ENCODE measurements at regions not wholly inside any gene's neighbourhood (a gene's known extent, or its start where the extent isn't known, plus 50 kb on each side); places are given as distances from the start of the nearest gene placed in this dataset.

DNA sequence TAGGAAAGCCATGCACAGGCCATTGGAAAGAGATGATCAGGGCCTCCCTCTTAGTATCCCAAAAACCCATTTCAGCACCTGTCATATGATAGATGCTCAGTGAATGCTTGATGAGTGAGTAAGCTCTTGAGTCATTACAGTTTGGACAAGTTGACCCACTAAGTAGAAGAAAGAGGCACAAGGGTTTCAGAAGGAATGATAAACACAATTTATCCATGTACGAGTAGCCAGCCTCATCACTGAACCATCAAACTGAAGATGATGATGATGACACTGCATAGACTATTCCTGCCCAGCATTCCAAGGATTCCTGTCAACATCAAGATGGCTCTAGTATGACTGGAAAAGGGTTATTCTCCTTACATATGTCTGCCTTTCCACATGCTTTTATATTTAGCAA, 596.0 kb downstream of the BCL11A start:
- TF ChIP-seq JUNB (IDR thresholded peaks at IDR 0.05) = no peak
- TF ChIP-seq CTCF (IDR thresholded peaks at IDR 0.05) = no peak
- no peak for TF ChIP-seq POLR2A (IDR thresholded peaks at IDR 0.05; ENCODE audit: low read length)
- TF ChIP-seq PHF8 (IDR thresholded peaks at IDR 0.05; ENCODE audit: borderline replicate concordance, low read depth) = no peak
- no peak for TF ChIP-seq USF2 (IDR thresholded peaks at IDR 0.05)
- TF ChIP-seq RFX5 (IDR thresholded peaks at IDR 0.05) = no peak
- TF ChIP-seq, protein P1, sequence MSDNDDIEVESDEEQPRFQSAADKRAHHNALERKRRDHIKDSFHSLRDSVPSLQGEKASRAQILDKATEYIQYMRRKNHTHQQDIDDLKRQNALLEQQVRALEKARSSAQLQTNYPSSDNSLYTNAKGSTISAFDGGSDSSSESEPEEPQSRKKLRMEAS (IDR thresholded peaks at IDR 0.05) = no peak
- TF ChIP-seq, protein P2, sequence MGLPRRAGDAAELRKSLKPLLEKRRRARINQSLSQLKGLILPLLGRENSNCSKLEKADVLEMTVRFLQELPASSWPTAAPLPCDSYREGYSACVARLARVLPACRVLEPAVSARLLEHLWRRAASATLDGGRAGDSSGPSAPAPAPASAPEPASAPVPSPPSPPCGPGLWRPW (IDR thresholded peaks at IDR 0.05) = no peak

Measured in A549 (cell line).